Loucy (cell line): ENCODE measurements at regions not wholly inside any gene's neighbourhood (a gene's known extent, or its start where the extent isn't known, plus 50 kb on each side); places are given as distances from the start of the nearest gene placed in this dataset.

Source experiments
- H2AFZ ChIP-seq: fragments of 200-600 bp; sonication (generic); 2 replicates; pipeline ENCODE4 v1.6.0; 2016; ENCODE audit warnings: antibody characterized with exemption, mild to moderate bottlenecking, low read length, moderate library complexity
- H3F3A ChIP-seq: fragments of 200-600 bp; 2 replicates; pipeline ENCODE4 v1.6.0; 2016; ENCODE audit warnings: antibody characterized with exemption, low read depth, mild to moderate bottlenecking
- H3K27me3 ChIP-seq: fragments of 200-600 bp; sonication (generic); 2 replicates; pipeline ENCODE4 v1.6.1; 2014; ENCODE audit warnings: low read length, mild to moderate bottlenecking; ENCODE audit not compliant: insufficient read depth, poor library complexity, severe bottlenecking
- H3K36me3 ChIP-seq: fragments of 200-600 bp; sonication (generic); 2 replicates; pipeline ENCODE4 v1.6.1; 2016; ENCODE audit warnings: low read length; ENCODE audit not compliant: insufficient read depth
- H3K4me1 ChIP-seq: fragments of 200-600 bp; sonication (generic); 2 replicates; pipeline ENCODE4 v1.5.1; 2014; ENCODE audit warnings: low read length, mild to moderate bottlenecking; ENCODE audit not compliant: insufficient read depth, poor library complexity, severe bottlenecking
- H3K4me2 ChIP-seq: fragments of 200-600 bp; sonication (generic); 2 replicates; pipeline ENCODE4 v1.6.0; 2014; ENCODE audit warnings: antibody characterized with exemption, low read length, low read depth, mild to moderate bottlenecking; ENCODE audit not compliant: poor library complexity, severe bottlenecking
- H3K4me3 ChIP-seq: fragments of 200-600 bp; sonication (generic); 2 replicates; pipeline ENCODE4 v1.5.1; 2014; ENCODE audit warnings: low read length, mild to moderate bottlenecking, mixed read lengths; ENCODE audit not compliant: poor library complexity, severe bottlenecking
- H3K79me2 ChIP-seq: fragments of 200-600 bp; sonication (generic); 2 replicates; pipeline ENCODE4 v1.6.1; 2014; ENCODE audit warnings: low read length; ENCODE audit not compliant: insufficient read depth
- H3K9ac ChIP-seq: fragments of 200-600 bp; sonication (generic); 2 replicates; pipeline ENCODE4 v1.6.0; 2014; ENCODE audit warnings: mild to moderate bottlenecking, low read depth, low read length, moderate library complexity; ENCODE audit not compliant: poor library complexity, severe bottlenecking
- H3K9me2 ChIP-seq: fragments of 200-600 bp; sonication (generic); replicated peaks from 2 replicates; pipeline ENCODE4 v1.6.1; 2016; ENCODE audit warnings: low read depth, low read length, mixed read lengths
- H3K9me3 ChIP-seq: fragments of 200-600 bp; sonication (generic); 2 replicates; pipeline ENCODE4 v1.6.1; 2014; ENCODE audit warnings: mild to moderate bottlenecking, antibody characterized with exemption, low read length, low read depth; ENCODE audit not compliant: insufficient read depth
- H4K20me1 ChIP-seq: fragments of 200-600 bp; sonication (generic); 2 replicates; pipeline ENCODE4 v1.6.0; 2014; ENCODE audit warnings: antibody characterized with exemption, low read length, mild to moderate bottlenecking; ENCODE audit not compliant: insufficient read depth, poor library complexity, severe bottlenecking
- CTCF ChIP-seq: fragments of 200-600 bp; sonication (generic); conservative IDR thresholded peaks from 2 replicates; pipeline ENCODE4 v1.5.1; 2014; ENCODE audit warnings: mild to moderate bottlenecking, antibody characterized with exemption, low read length
- EZH2phosphoT487 ChIP-seq: fragments of 200-600 bp; IDR thresholded peaks from 2 replicates; pipeline ENCODE4 v1.6.1; 2018; ENCODE audit warnings: antibody characterized with exemption, mild to moderate bottlenecking, moderate library complexity, borderline replicate concordance

- no peaks in the 10 kb centered on the region for H3K27me3 ChIP-seq
- no peaks in the 10 kb centered on the region for H3K79me2 ChIP-seq
- no peak overlapping the region for H3K4me3 ChIP-seq
- no peaks in the 10 kb centered on the region for H3F3A ChIP-seq
- H3K9me2 ChIP-seq: no peaks in the 10 kb centered on the region
- no peaks in the 10 kb centered on the region for H3K9me3 ChIP-seq
- no peaks in the 10 kb centered on the region for H3K36me3 ChIP-seq
- no peaks in the 10 kb centered on the region for H4K20me1 ChIP-seq
- H2AFZ ChIP-seq: no peak overlapping the region
- H3K9ac ChIP-seq: no peak overlapping the region
- no peaks in the 10 kb centered on the region for H3K4me1 ChIP-seq
- TF ChIP-seq CTCF (no peak), EZH2phosphoT487 (no peak)
- no peak overlapping the region for H3K4me2 ChIP-seq
Measured at GRCh38 chr5:97628031-97628430, 445.0 kb upstream of the RIOK2 start.

DNA sequence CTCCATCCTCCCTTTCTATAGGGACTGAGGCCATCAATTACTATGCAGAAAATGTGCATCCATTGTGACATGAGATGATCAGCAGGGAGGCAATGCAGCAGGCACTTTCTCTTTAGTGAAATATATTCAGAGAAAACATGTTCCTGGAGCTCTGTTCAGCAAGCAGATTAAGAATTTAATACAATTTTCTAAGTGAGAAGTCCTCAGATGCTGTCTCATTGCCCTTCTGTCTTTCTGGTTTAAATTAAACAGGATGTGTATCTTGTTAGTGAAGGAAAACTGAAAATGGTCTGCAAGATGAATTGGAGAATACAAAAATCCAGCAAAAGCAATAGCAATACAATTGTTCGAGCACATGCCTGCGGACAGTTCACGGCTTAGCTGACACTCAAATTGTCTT is 445.8 kb upstream of the RIOK2 start:
- Histone ChIP-seq H3K4me3 (no peak overlapping the region), H3K9me3 (no peaks in the 10 kb centered on the region), H3K9ac (no peak overlapping the region), H2AFZ (no peak overlapping the region), H3K36me3 (no peaks in the 10 kb centered on the region), H3F3A (no peaks in the 10 kb centered on the region), H3K9me2 (no peaks in the 10 kb centered on the region), H3K79me2 (no peaks in the 10 kb centered on the region), H3K4me1 (no peaks in the 10 kb centered on the region), H3K27me3 (no peaks in the 10 kb centered on the region), H3K4me2 (no peak overlapping the region), H4K20me1 (no peaks in the 10 kb centered on the region)
- no peak for TF ChIP-seq EZH2phosphoT487
- TF ChIP-seq CTCF: no peak

- no peaks in the 10 kb centered on the region for H3K4me1 ChIP-seq
Measured at GRCh38 chr5:97629276-97629675, 446.2 kb upstream of the RIOK2 start.

More at GRCh38 chr5:97629276-97629675, 446.2 kb upstream of the RIOK2 start:
- Histone ChIP-seq H3K9ac (no peak overlapping the region), H3K9me2 (no peaks in the 10 kb centered on the region), H3K4me3 (no peak overlapping the region), H3K9me3 (no peaks in the 10 kb centered on the region), H4K20me1 (no peaks in the 10 kb centered on the region), H3F3A (no peaks in the 10 kb centered on the region), H2AFZ (no peak overlapping the region), H3K36me3 (no peaks in the 10 kb centered on the region), H3K79me2 (no peaks in the 10 kb centered on the region), H3K27me3 (no peaks in the 10 kb centered on the region), H3K4me2 (no peak overlapping the region)
- TF ChIP-seq EZH2phosphoT487: no peak
- no peak for TF ChIP-seq CTCF
